ENCODE measurements at regions not wholly inside any gene's neighbourhood (a gene's known extent, or its start where the extent isn't known, plus 50 kb on each side); places are given as distances from the start of the nearest gene placed in this dataset.

GRCh38 chr5:139733698-139734538 is 61.7 kb upstream of the PSD2 start:
- H3K4me1 Mint-ChIP-seq (ENCODE audit: low read depth) = no peaks in the 10 kb centered on the region
- H3K27me3 Mint-ChIP-seq (ENCODE audit: low read depth) = no peaks in the 10 kb centered on the region
- H3K9me3 Mint-ChIP-seq = no peaks in the 10 kb centered on the region
- H3K36me3 Mint-ChIP-seq (ENCODE audit: low read depth) = no peaks in the 10 kb centered on the region
- DNase-seq (ENCODE audit: low spot score) = no peak
- H3K27ac Mint-ChIP-seq = no peak overlapping the region
- no peak overlapping the region for H3K4me3 Mint-ChIP-seq

- no peak overlapping the region for H3K27ac Mint-ChIP-seq
- no peak for DNase-seq (ENCODE audit: low spot score)
Measured at GRCh38 chr5:139734539-139734916, 61.1 kb upstream of the PSD2 start.

GRCh38 chr5:139738193-139739149 is 57.1 kb upstream of the PSD2 start:
- Mint-ChIP-seq H3K27me3 (ENCODE audit: low read depth) (no peaks in the 10 kb centered on the region), H3K36me3 (ENCODE audit: low read depth) (no peaks in the 10 kb centered on the region), H3K9me3 (no peaks in the 10 kb centered on the region), H3K4me1 (ENCODE audit: low read depth) (no peaks in the 10 kb centered on the region), H3K4me3 (no peak overlapping the region), H3K27ac (no peak overlapping the region)
- no peak for DNase-seq (ENCODE audit: low spot score)

More at GRCh38 chr5:139734539-139734916, 61.1 kb upstream of the PSD2 start:
- H3K4me1 Mint-ChIP-seq (ENCODE audit: low read depth) = no peaks in the 10 kb centered on the region
- H3K9me3 Mint-ChIP-seq = no peaks in the 10 kb centered on the region
- H3K4me3 Mint-ChIP-seq = no peak overlapping the region
- H3K27me3 Mint-ChIP-seq (ENCODE audit: low read depth) = no peaks in the 10 kb centered on the region
- H3K36me3 Mint-ChIP-seq (ENCODE audit: low read depth) = no peaks in the 10 kb centered on the region

GRCh38 chr5:139739150-139739974 is 56.2 kb upstream of the PSD2 start:
- Mint-ChIP-seq H3K4me1 (ENCODE audit: low read depth) (no peaks in the 10 kb centered on the region), H3K36me3 (ENCODE audit: low read depth) (no peaks in the 10 kb centered on the region), H3K9me3 (no peaks in the 10 kb centered on the region), H3K27ac (no peak overlapping the region), H3K4me3 (no peak overlapping the region), H3K27me3 (ENCODE audit: low read depth) (no peaks in the 10 kb centered on the region)
- DNase-seq (ENCODE audit: low spot score) = no peak

GRCh38 chr5:139740138-139740991 is 55.2 kb upstream of the PSD2 start:
- Mint-ChIP-seq H3K36me3 (ENCODE audit: low read depth) (no peaks in the 10 kb centered on the region), H3K9me3 (no peaks in the 10 kb centered on the region), H3K4me1 (ENCODE audit: low read depth) (no peaks in the 10 kb centered on the region), H3K4me3 (no peak overlapping the region), H3K27me3 (ENCODE audit: low read depth) (peaks cover 7% of the 10 kb centered on the region), H3K27ac (no peak overlapping the region)
- DNase-seq (ENCODE audit: low spot score) = no peak

GRCh38 chr5:139740992-139741672 is 54.5 kb upstream of the PSD2 start:
- Mint-ChIP-seq H3K4me3 (no peak overlapping the region), H3K27me3 (ENCODE audit: low read depth) (peaks cover 12% of the 10 kb centered on the region), H3K36me3 (ENCODE audit: low read depth) (no peaks in the 10 kb centered on the region), H3K27ac (no peak overlapping the region), H3K9me3 (no peaks in the 10 kb centered on the region), H3K4me1 (ENCODE audit: low read depth) (peaks cover 3% of the 10 kb centered on the region)
- DNase-seq (ENCODE audit: low spot score) = no peak

GRCh38 chr5:139741823-139742172 is 53.8 kb upstream of the PSD2 start:
- H3K27me3 Mint-ChIP-seq (ENCODE audit: low read depth) = peaks cover 13% of the 10 kb centered on the region
- H3K4me3 Mint-ChIP-seq = no peak overlapping the region
- H3K4me1 Mint-ChIP-seq (ENCODE audit: low read depth) = peaks cover 4% of the 10 kb centered on the region
- H3K36me3 Mint-ChIP-seq (ENCODE audit: low read depth) = no peaks in the 10 kb centered on the region
- H3K9me3 Mint-ChIP-seq = no peaks in the 10 kb centered on the region
- H3K27ac Mint-ChIP-seq = no peak overlapping the region
- no peak for DNase-seq (ENCODE audit: low spot score)

GRCh38 chr5:139742173-139742903 is 53.3 kb upstream of the PSD2 start:
- no peak for DNase-seq (ENCODE audit: low spot score)
- Mint-ChIP-seq H3K9me3 (no peaks in the 10 kb centered on the region), H3K27me3 (ENCODE audit: low read depth) (peaks cover 18% of the 10 kb centered on the region), H3K4me1 (ENCODE audit: low read depth) (peaks cover 8% of the 10 kb centered on the region), H3K36me3 (ENCODE audit: low read depth) (peaks cover 2% of the 10 kb centered on the region), H3K4me3 (no peak overlapping the region), H3K27ac (no peak overlapping the region)

- no peak overlapping the region for H3K4me3 Mint-ChIP-seq
- H3K27me3 Mint-ChIP-seq (ENCODE audit: low read depth) = peaks cover 23% of the 10 kb centered on the region
- DNase-seq (ENCODE audit: low spot score) = no peak
- H3K9me3 Mint-ChIP-seq = no peaks in the 10 kb centered on the region
- H3K36me3 Mint-ChIP-seq (ENCODE audit: low read depth) = peaks cover 2% of the 10 kb centered on the region
- peaks cover 10% of the 10 kb centered on the region for H3K4me1 Mint-ChIP-seq (ENCODE audit: low read depth)
- H3K27ac Mint-ChIP-seq = no peak overlapping the region
Measured at GRCh38 chr5:139743001-139743771, 52.4 kb upstream of the PSD2 start.

- Mint-ChIP-seq H3K4me1 (ENCODE audit: low read depth) (peaks cover 11% of the 10 kb centered on the region), H3K27ac (no peak overlapping the region), H3K27me3 (ENCODE audit: low read depth) (peaks cover 29% of the 10 kb centered on the region), H3K4me3 (no peak overlapping the region), H3K9me3 (no peaks in the 10 kb centered on the region), H3K36me3 (ENCODE audit: low read depth) (peaks cover 2% of the 10 kb centered on the region)
- DNase-seq (ENCODE audit: low spot score) = no peak
Measured at GRCh38 chr5:139743804-139744203, 51.8 kb upstream of the PSD2 start.

GRCh38 chr5:139744471-139745131 is 51.0 kb upstream of the PSD2 start:
- peaks cover 11% of the 10 kb centered on the region for H3K4me1 Mint-ChIP-seq (ENCODE audit: low read depth)
- no peak for DNase-seq (ENCODE audit: low spot score)
- peaks cover 2% of the 10 kb centered on the region for H3K36me3 Mint-ChIP-seq (ENCODE audit: low read depth)
- H3K27ac Mint-ChIP-seq = no peak overlapping the region
- peaks cover 37% of the 10 kb centered on the region for H3K27me3 Mint-ChIP-seq (ENCODE audit: low read depth)
- no peak overlapping the region for H3K4me3 Mint-ChIP-seq
- no peaks in the 10 kb centered on the region for H3K9me3 Mint-ChIP-seq

Measured in T-helper 2 cell treated with Interferon-gamma antibody and Interleukin-4, amounts not matched to agents 5 μg/mL and 100 μg/mL, for 36 hours (primary cell).